ENCODE measurements at regions not wholly inside any gene's neighbourhood (a gene's known extent, or its start where the extent isn't known, plus 50 kb on each side); places are given as distances from the start of the nearest gene placed in this dataset.

DNA sequence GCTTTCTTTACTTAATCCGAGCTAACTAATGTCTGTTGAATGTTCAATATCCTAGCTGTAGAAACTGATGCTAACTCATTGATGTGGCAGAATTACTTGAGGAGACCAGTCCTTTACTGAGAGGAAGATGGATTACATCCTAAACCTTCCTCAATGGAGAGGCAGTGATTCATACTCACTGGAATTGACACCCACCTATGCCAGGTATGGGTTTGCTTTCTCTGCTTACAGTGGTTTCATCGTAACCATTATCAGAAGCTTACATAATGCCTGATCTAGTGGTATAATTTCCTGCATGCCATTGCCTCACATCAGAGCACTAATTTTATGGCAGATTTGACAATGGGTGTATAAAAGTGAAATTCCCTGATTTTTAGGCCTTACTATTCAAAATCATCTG, 384.7 kb downstream of the ANXA1 start:
- in situ Hi-C loops (cut with MboI; ENCODE audit: low sequenced_read_pairs) (no loop called here), intact Hi-C loops (cut with micrococcal nuclease) (no loop called here)

More for the DNA sequence above, 384.7 kb downstream of the ANXA1 start:
- Histone ChIP-seq H3K14ac (replicated peaks; ENCODE audit: low read depth, low read length) (no peak overlapping the region), H3K18ac (ENCODE audit: low read depth, low read length) (no peak overlapping the region), H3K4ac (ENCODE audit: low read depth, low read length) (no peak overlapping the region), H4K20me1 (ENCODE audit: insufficient read depth, low read length) (no peaks in the 10 kb centered on the region), H4K91ac (ENCODE audit: insufficient read depth, low read depth, low read length) (no peak overlapping the region), H3K9me1 (ENCODE audit: insufficient read depth, low read length) (no peaks in the 10 kb centered on the region), H2BK15ac (ENCODE audit: low read depth, low read length) (no peak overlapping the region), H2AFZ (replicated peaks; ENCODE audit: low read length, poor library complexity) (no peak overlapping the region), H3K27ac (ENCODE audit: insufficient read depth, low read length) (no peak overlapping the region), H4K8ac (ENCODE audit: low read depth in 2 of 2, low read length in 2 of 2) (no peak overlapping the region), H2BK5ac (ENCODE audit: low read depth, low read length, poor library complexity, severe bottlenecking) (no peak overlapping the region), H2BK120ac (ENCODE audit: low read depth, low read length) (no peak overlapping the region), H3K9me3 (ENCODE audit: control insufficient read depth, insufficient read depth, low read length) (no peaks in the 10 kb centered on the region), H2BK20ac (ENCODE audit: low read depth, low read length) (no peak overlapping the region), H3K9ac (ENCODE audit: low read depth, low read length) (no peak overlapping the region), H3K36me3 (ENCODE audit: control insufficient read depth, insufficient read depth, low read length) (no peaks in the 10 kb centered on the region), H3K4me2 (ENCODE audit: low read depth, low read length) (no peak overlapping the region), H3K79me1 (ENCODE audit: low read depth in 1 of 2, low read length in 2 of 2) (no peaks in the 10 kb centered on the region), H3K56ac (ENCODE audit: extremely low read depth, insufficient read depth, low read length) (no peak overlapping the region), H4K5ac (ENCODE audit: low read depth, low read length) (no peak overlapping the region), H3K23ac (ENCODE audit: low read depth, low read length) (no peak overlapping the region), H2AK9ac (replicated peaks; ENCODE audit: low read depth, low read length, poor library complexity) (no peak overlapping the region), H3K27me3 (ENCODE audit: control insufficient read depth, insufficient read depth, low read length) (no peaks in the 10 kb centered on the region), H3K4me1 (ENCODE audit: control insufficient read depth, insufficient read depth, low read length) (no peaks in the 10 kb centered on the region), H3K4me3 (ENCODE audit: insufficient read depth, low read depth, low read length) (no peak overlapping the region), H2AK5ac (ENCODE audit: low read depth, low read length) (no peak overlapping the region)
- no peak for TF ChIP-seq CHD1 (IDR thresholded peaks at IDR 0.05; ENCODE audit: low read depth, low read length)
- TF ChIP-seq, protein P1, sequence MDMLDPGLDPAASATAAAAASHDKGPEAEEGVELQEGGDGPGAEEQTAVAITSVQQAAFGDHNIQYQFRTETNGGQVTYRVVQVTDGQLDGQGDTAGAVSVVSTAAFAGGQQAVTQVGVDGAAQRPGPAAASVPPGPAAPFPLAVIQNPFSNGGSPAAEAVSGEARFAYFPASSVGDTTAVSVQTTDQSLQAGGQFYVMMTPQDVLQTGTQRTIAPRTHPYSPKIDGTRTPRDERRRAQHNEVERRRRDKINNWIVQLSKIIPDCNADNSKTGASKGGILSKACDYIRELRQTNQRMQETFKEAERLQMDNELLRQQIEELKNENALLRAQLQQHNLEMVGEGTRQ (IDR thresholded peaks at IDR 0.05; ENCODE audit: low read depth, low read length): no peak
- no peak for TF ChIP-seq MXI1 (IDR thresholded peaks at IDR 0.05; ENCODE audit: borderline replicate concordance, low read depth, low read length)
- no peak for TF ChIP-seq CEBPB (IDR thresholded peaks at IDR 0.05; ENCODE audit: low read depth, low read length)
- TF ChIP-seq RCOR1 (IDR thresholded peaks at IDR 0.05; ENCODE audit: insufficient replicate concordance, low read length): no peak
- TF ChIP-seq MAFK (IDR thresholded peaks at IDR 0.05; ENCODE audit: low read depth, low read length): no peak
- TF ChIP-seq RAD21 (IDR thresholded peaks at IDR 0.05; ENCODE audit: low read length): no peak
- no peak for TF ChIP-seq ELK1 (IDR thresholded peaks at IDR 0.05; ENCODE audit: borderline replicate concordance, low read depth, low read length)
- TF ChIP-seq, protein P2, sequence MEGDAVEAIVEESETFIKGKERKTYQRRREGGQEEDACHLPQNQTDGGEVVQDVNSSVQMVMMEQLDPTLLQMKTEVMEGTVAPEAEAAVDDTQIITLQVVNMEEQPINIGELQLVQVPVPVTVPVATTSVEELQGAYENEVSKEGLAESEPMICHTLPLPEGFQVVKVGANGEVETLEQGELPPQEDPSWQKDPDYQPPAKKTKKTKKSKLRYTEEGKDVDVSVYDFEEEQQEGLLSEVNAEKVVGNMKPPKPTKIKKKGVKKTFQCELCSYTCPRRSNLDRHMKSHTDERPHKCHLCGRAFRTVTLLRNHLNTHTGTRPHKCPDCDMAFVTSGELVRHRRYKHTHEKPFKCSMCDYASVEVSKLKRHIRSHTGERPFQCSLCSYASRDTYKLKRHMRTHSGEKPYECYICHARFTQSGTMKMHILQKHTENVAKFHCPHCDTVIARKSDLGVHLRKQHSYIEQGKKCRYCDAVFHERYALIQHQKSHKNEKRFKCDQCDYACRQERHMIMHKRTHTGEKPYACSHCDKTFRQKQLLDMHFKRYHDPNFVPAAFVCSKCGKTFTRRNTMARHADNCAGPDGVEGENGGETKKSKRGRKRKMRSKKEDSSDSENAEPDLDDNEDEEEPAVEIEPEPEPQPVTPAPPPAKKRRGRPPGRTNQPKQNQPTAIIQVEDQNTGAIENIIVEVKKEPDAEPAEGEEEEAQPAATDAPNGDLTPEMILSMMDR (conservative IDR thresholded peaks at IDR 0.05; ENCODE audit: low read depth, low read length): no peak
- no peak for TF ChIP-seq NFE2L2 (IDR thresholded peaks at IDR 0.05; ENCODE audit: low read depth, low read length)
- no peak for TF ChIP-seq MAZ (IDR thresholded peaks at IDR 0.05; ENCODE audit: borderline replicate concordance, low read depth, low read length)
- no peak for TF ChIP-seq BHLHE40 (IDR thresholded peaks at IDR 0.05; ENCODE audit: low read depth, low read length)
- TF ChIP-seq FOS (IDR thresholded peaks at IDR 0.05; ENCODE audit: low read depth, low read length): no peak
- TF ChIP-seq RFX5 (IDR thresholded peaks at IDR 0.05; ENCODE audit: low read depth, low read length): no peak
- TF ChIP-seq POLR2A (IDR thresholded peaks at IDR 0.05; ENCODE audit: low read depth, low read length): no peak
- TF ChIP-seq SMC3 (IDR thresholded peaks at IDR 0.05; ENCODE audit: low read depth, low read length): no peak
- CTCF ChIA-PET: no interaction called here
- no TSS peak for BruUV-seq (replicated peaks)
- POLR2A ChIA-PET (ENCODE audit: unreplicated experiment): no interaction called here
- no CpG with 5 or more reads among the region's 2 CpGs for WGBS, 2 experiments (ENCODE audit: extremely low coverage in 2 of 2, insufficient read length in 1 of 2)
- ATAC-seq (ENCODE audit: low read depth) (no peak), DNase-seq (no peak)
- dilution Hi-C loops (cut with HindIII; ENCODE audit: low sequenced_read_pairs, unreplicated experiment): no loop called here

Data from IMR-90 (cell line).